Liver (tissue), 3 donors: ENCODE measurements at regions not wholly inside any gene's neighbourhood (a gene's known extent, or its start where the extent isn't known, plus 50 kb on each side); places are given as distances from the start of the nearest gene placed in this dataset.

Experiments used
- GABPA ChIP-seq, 2 donors: IDR thresholded peaks in 1 of 2; conservative IDR thresholded peaks in 1 of 2; 2 replicates each; pipeline ENCODE4 v1.6.1; 2016; ENCODE audit warnings: antibody characterized with exemption in 2 of 2, mild to moderate bottlenecking in 1 of 2, moderate library complexity in 1 of 2
- HNF4G ChIP-seq: IDR thresholded peaks from 2 replicates; pipeline ENCODE4 v1.6.1; 2016; ENCODE audit warnings: antibody characterized with exemption
- TF ChIP-seq, protein P1 (sequence below): fragments of 150-350 bp; IDR thresholded peaks from 2 replicates; pipeline ENCODE4 v1.5.1; 2017; ENCODE audit warnings: improper control_type of control experiment, low read depth, low read length; ENCODE audit not compliant: missing input control
- donor health status: healthy.
- donor health status: healthy.

DNA sequence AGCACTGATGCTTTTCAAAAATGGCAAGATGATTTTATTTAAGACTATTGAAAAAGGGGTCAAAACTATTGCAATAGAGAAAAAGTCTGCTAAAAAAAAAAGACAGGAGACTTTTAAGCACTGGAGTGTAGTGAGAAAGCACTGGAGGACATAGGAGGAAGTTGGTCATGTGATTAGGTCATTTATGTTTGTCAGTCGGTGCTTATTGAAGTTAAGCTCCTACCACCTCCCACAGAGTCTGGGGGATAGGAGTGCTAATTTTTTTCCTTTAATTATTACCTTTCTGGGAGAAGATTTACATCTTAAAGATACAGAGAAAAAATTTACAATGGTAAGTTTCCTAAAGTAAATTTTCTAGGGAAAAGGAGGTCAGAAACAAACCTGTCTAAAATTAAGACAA is 80.2 kb upstream of the TMEM229A start:
- TF ChIP-seq, protein P1, sequence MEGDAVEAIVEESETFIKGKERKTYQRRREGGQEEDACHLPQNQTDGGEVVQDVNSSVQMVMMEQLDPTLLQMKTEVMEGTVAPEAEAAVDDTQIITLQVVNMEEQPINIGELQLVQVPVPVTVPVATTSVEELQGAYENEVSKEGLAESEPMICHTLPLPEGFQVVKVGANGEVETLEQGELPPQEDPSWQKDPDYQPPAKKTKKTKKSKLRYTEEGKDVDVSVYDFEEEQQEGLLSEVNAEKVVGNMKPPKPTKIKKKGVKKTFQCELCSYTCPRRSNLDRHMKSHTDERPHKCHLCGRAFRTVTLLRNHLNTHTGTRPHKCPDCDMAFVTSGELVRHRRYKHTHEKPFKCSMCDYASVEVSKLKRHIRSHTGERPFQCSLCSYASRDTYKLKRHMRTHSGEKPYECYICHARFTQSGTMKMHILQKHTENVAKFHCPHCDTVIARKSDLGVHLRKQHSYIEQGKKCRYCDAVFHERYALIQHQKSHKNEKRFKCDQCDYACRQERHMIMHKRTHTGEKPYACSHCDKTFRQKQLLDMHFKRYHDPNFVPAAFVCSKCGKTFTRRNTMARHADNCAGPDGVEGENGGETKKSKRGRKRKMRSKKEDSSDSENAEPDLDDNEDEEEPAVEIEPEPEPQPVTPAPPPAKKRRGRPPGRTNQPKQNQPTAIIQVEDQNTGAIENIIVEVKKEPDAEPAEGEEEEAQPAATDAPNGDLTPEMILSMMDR = no peak
- no peak for TF ChIP-seq GABPA (IDR thresholded peaks at IDR 0.05 in 1 of 2, conservative IDR thresholded peaks at IDR 0.05 in 1 of 2)
- no peak for TF ChIP-seq HNF4G
